GM12864 (cell line): ENCODE measurements at regions not wholly inside any gene's neighbourhood (a gene's known extent, or its start where the extent isn't known, plus 50 kb on each side); places are given as distances from the start of the nearest gene placed in this dataset.

ENCODE experiments used
- DNase-seq: peaks from one replicate; pipeline ENCODE4 v3.0.0-alpha.2; 2011; ENCODE audit warnings: low read depth
- H3K4me3 ChIP-seq: 2 replicates; pipeline ENCODE4 v1.5.1; 2011; ENCODE audit warnings: mild to moderate bottlenecking, low read depth, low read length, control low read depth
- TF ChIP-seq, protein P1 (sequence below): IDR thresholded peaks from 2 replicates; pipeline ENCODE4 v1.5.1; 2011; ENCODE audit warnings: low read depth, mild to moderate bottlenecking, moderate library complexity, low read length, control low read depth, inconsistent platforms; ENCODE audit errors: missing control alignments

DNA sequence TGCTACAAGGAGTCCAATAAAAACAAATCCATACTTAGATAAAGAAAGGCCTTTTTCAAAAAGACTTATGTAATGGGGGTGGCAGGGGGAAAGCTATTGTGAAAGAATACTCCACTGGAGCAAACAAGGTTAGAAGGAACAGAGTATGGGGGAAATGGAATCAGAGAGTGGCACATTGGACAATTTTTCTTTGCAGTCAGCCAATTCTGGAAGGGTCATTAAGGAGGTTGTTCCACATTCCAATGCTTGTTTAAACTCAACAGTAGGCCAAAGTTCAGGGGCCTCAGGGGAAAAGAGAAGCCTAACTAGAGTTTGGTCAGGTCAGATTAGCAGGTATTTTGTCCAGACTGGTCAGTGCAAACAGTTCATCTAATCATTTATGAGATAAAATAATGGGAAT, 105.2 kb upstream of the RESF1 start:
- no peak overlapping the region for H3K4me3 ChIP-seq
- TF ChIP-seq, protein P1, sequence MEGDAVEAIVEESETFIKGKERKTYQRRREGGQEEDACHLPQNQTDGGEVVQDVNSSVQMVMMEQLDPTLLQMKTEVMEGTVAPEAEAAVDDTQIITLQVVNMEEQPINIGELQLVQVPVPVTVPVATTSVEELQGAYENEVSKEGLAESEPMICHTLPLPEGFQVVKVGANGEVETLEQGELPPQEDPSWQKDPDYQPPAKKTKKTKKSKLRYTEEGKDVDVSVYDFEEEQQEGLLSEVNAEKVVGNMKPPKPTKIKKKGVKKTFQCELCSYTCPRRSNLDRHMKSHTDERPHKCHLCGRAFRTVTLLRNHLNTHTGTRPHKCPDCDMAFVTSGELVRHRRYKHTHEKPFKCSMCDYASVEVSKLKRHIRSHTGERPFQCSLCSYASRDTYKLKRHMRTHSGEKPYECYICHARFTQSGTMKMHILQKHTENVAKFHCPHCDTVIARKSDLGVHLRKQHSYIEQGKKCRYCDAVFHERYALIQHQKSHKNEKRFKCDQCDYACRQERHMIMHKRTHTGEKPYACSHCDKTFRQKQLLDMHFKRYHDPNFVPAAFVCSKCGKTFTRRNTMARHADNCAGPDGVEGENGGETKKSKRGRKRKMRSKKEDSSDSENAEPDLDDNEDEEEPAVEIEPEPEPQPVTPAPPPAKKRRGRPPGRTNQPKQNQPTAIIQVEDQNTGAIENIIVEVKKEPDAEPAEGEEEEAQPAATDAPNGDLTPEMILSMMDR = no peak
- DNase-seq = no peak

DNA sequence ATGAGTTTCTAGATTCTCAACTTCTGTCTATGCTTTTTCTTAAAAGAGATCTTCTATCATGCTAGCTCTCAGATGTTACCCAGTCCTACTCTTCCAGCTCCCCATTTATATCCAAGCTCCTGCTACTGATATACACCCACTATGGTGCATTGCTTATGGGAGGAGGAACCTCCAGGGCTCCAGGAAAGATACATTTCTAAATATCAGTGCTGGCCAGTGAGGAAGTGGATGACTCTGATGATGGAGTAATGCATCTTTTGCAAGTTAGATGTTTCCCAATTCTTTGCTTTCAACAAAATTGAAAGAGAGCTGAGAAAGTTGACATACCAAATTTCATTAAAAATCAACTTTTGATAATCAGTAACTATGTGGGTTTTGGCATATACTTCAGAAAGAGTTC, 105.7 kb upstream of the RESF1 start:
- DNase-seq = no peak
- TF ChIP-seq, protein P1 = no peak
- H3K4me3 ChIP-seq = no peak overlapping the region

DNA sequence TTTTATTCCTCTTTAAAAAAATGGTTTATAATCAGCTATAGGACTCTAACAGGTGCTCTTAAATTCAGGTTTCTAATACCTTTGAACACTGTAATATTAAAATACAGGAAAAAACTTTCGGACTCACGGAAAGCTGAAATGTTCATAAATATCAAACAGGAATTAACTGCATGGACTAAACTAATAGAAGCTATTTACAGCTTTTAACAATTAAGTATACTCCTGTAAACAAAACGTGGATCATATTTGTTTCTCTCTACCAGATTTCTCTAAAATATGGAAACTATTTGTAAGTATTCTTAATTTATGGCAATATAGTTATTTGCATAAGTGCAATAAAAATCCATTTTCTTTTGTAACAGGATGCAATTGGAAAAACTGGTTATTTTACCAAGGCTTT, 108.9 kb upstream of the RESF1 start:
- no peak for DNase-seq
- no peak overlapping the region for H3K4me3 ChIP-seq
- TF ChIP-seq, protein P1 = no peak

DNA sequence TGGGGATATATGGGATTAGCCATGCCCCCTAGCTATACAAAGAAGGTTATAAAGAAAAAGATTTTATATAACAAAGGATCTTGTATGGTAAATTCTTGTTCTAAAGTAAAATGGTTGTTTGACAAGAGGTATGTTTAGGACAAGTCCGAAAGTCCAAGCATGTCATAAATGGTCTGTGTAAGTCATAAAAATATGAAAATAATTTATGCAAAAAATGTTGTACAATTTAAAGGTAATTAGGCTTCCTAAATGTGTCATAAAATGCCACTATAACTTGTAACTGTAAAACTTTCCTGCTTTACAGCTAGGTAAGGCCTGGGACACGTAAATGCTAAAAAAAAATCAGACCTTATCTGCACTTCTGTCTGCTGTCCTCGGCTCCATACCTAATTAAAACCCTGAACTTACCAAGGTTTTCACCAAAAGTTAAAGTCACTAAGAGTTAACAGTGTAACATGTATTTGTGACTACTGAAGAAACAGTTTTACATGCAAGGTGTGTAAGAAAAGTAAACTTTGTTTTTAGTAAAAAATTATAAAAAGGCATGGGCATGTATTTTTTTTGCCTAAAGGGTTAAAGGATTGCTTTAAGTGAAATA, 110.0 kb upstream of the RESF1 start:
- TF ChIP-seq, protein P1 = no peak
- H3K4me3 ChIP-seq = no peak overlapping the region
- no peak for DNase-seq

DNA sequence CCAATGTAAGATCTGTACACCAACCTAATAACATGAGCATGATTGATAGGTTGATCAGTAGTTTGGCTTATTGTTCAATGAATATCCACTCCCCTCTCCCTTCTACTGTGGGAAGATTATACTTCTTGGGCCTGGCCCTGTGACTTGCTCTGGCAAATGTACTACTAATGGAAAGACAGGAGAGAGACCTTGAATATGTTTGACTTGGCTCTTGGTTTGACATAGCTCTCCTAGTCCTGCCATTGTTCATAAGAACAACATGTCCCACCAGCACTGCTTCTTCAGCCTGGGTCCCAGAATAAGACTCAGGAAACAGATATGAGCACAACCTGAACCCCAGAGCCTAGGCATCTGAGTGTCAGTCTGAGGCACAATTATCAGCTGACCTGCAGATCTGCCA, 112.8 kb upstream of the RESF1 start:
- TF ChIP-seq, protein P1 = no peak
- no peak for DNase-seq
- no peak overlapping the region for H3K4me3 ChIP-seq

DNA sequence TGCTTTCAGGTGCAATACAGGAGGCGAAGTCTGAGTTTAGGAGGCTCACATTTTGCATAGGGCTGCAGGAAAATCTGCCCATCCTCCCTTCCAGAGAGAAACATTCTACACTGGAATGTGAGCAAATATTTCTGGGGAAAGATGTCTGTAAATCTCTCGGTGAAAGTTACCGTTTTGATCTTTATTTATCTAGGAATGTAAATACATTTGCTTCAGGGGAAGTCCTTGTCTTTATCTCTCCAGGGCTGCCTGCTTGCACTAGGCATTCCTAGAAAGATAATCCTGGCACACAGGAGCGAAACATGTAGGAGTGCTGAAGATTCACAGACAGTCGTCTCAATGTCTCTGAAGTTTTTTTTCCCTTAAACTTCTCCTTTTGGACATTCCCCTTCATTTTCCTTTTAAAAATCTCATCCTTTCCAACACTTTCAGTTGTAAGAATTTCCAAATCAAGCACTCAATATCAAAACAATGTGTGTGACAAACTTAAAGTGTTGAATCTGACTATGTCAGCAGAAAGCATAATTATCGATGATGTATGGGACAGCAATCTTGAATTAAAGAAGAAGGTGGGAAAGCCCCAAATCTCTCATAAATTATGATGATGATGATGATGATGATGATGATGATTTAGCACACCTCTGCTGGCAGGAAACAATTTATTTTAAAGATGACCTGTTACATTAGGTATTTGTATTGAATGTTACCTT, 113.4 kb upstream of the RESF1 start:
- no peak for DNase-seq
- no peak overlapping the region for H3K4me3 ChIP-seq
- TF ChIP-seq, protein P1 = no peak
